GM23248 (cell line): ENCODE measurements at regions not wholly inside any gene's neighbourhood (a gene's known extent, or its start where the extent isn't known, plus 50 kb on each side); places are given as distances from the start of the nearest gene placed in this dataset.

Experiments
- DNase-seq: peaks from one replicate; pipeline ENCODE4 v3.0.0-alpha.2; 2015
- H2AFZ ChIP-seq: fragments of 200-600 bp; sonication (generic); 2 replicates; pipeline ENCODE4 v1.6.1; 2016; ENCODE audit warnings: antibody characterized with exemption
- H3F3A ChIP-seq: fragments of 200-600 bp; sonication (generic); 2 replicates; pipeline ENCODE4 v1.6.1; 2016; ENCODE audit warnings: mild to moderate bottlenecking, antibody characterized with exemption, mixed run types; ENCODE audit not compliant: insufficient read depth
- H3K27ac ChIP-seq: fragments of 200-600 bp; sonication (generic); 2 replicates; pipeline ENCODE4 v1.5.1; 2016; ENCODE audit warnings: mild to moderate bottlenecking
- H3K27me3 ChIP-seq: fragments of 200-600 bp; sonication (generic); replicated peaks from 2 replicates; pipeline ENCODE4 v1.6.1; 2016; ENCODE audit warnings: mild to moderate bottlenecking; ENCODE audit not compliant: insufficient read depth
- H3K36me3 ChIP-seq: fragments of 200-600 bp; sonication (generic); 2 replicates; pipeline ENCODE4 v1.6.1; 2016; ENCODE audit warnings: low read depth, mild to moderate bottlenecking
- H3K4me1 ChIP-seq: fragments of 200-600 bp; sonication (generic); 2 replicates; pipeline ENCODE4 v1.6.1; 2016; ENCODE audit warnings: mild to moderate bottlenecking; ENCODE audit not compliant: insufficient read depth
- H3K4me2 ChIP-seq: fragments of 200-600 bp; sonication (generic); one replicate; pipeline ENCODE4 v1.6.1; 2016; ENCODE audit warnings: mild to moderate bottlenecking; ENCODE audit not compliant: unreplicated experiment
- H3K4me3 ChIP-seq: fragments of 200-600 bp; sonication (generic); 2 replicates; pipeline ENCODE4 v1.5.1; 2016; ENCODE audit warnings: mild to moderate bottlenecking
- H3K79me2 ChIP-seq: fragments of 200-600 bp; sonication (generic); 2 replicates; pipeline ENCODE4 v1.6.1; 2016; ENCODE audit warnings: mild to moderate bottlenecking; ENCODE audit not compliant: insufficient read depth
- H3K9ac ChIP-seq: fragments of 200-600 bp; sonication (generic); 2 replicates; pipeline ENCODE4 v1.6.1; 2016; ENCODE audit warnings: mild to moderate bottlenecking
- H3K9me2 ChIP-seq: fragments of 200-600 bp; sonication (generic); 2 replicates; pipeline ENCODE4 v1.6.1; 2016; ENCODE audit warnings: mixed run types, mild to moderate bottlenecking, moderate library complexity; ENCODE audit not compliant: insufficient read depth
- H3K9me3 ChIP-seq: fragments of 200-600 bp; sonication (generic); one replicate; pipeline ENCODE4 v1.6.1; 2017; ENCODE audit warnings: low read depth
- H4K20me1 ChIP-seq: fragments of 200-600 bp; sonication (generic); 2 replicates; pipeline ENCODE4 v1.6.0; 2016; ENCODE audit not compliant: insufficient read depth
- EZH2 ChIP-seq: fragments of 200-600 bp; sonication (generic); IDR thresholded peaks from 2 replicates; pipeline ENCODE4 v1.6.1; 2018; ENCODE audit warnings: antibody characterized with exemption, mild to moderate bottlenecking; ENCODE audit not compliant: insufficient read depth, poor library complexity, severe bottlenecking
- EZH2phosphoT487 ChIP-seq: fragments of 200-600 bp; sonication (generic); IDR thresholded peaks from 2 replicates; pipeline ENCODE4 v1.6.1; 2018; ENCODE audit warnings: antibody characterized with exemption, moderate library complexity, mild to moderate bottlenecking, low read depth; ENCODE audit not compliant: insufficient read depth
- WGBS, 2 experiments: methylation state at CpG; one replicate each; pipeline ENCODE4 v1.1.6; 2015 to 2017; ENCODE audit warnings: low lambda C conversion rate in 2 of 2, low coverage in 1 of 2; ENCODE audit errors: missing lambda C conversion rate in 2 of 2; 5-methylcytosine and 5-hydroxymethylcytosine counted together
- in situ Hi-C: fragments of 300-500 bp; cut with MboI; formaldehyde crosslinking; loops from 2 replicates; pipeline ENCODE4 v1.15.0; 2020

GRCh38 chr3:135495891-135496290 lies 469.6 kb upstream of the PPP2R3A start:
- H2AFZ ChIP-seq, result no peak overlapping the region
- H3F3A ChIP-seq, result no peaks in the 10 kb centered on the region
- H3K27ac ChIP-seq, result no peak overlapping the region
- H3K79me2 ChIP-seq, result no peaks in the 10 kb centered on the region
- H3K4me1 ChIP-seq, result no peaks in the 10 kb centered on the region
- H3K27me3 ChIP-seq, result no peaks in the 10 kb centered on the region; the same call in 1 of the 2 replicates
- H4K20me1 ChIP-seq, result no peaks in the 10 kb centered on the region
- H3K9me2 ChIP-seq, result no peaks in the 10 kb centered on the region
- H3K9ac ChIP-seq, result no peak overlapping the region
- no peaks in the 10 kb centered on the region for H3K36me3 ChIP-seq
- H3K4me3 ChIP-seq, result no peak overlapping the region
- DNase-seq, result no peak
- in situ Hi-C loops, result no loop called here
- no peaks in the 10 kb centered on the region for H3K9me3 ChIP-seq
- H3K4me2 ChIP-seq, result no peak overlapping the region
- TF ChIP-seq EZH2phosphoT487 (no peak), EZH2 (no peak)
- WGBS, 2 experiments, result 2 to 5% methylated on average over 3 of the region's 3 CpGs

- no peak for DNase-seq
- Histone ChIP-seq H2AFZ (no peak overlapping the region), H3K36me3 (no peaks in the 10 kb centered on the region), H3K9ac (no peak overlapping the region), H3F3A (no peaks in the 10 kb centered on the region), H3K4me3 (no peak overlapping the region), H4K20me1 (no peaks in the 10 kb centered on the region), H3K27me3 (peaks cover 12% of the 10 kb centered on the region), H3K4me2 (no peak overlapping the region), H3K27ac (no peak overlapping the region), H3K9me3 (no peaks in the 10 kb centered on the region), H3K4me1 (no peaks in the 10 kb centered on the region), H3K9me2 (no peaks in the 10 kb centered on the region), H3K79me2 (no peaks in the 10 kb centered on the region)
- in situ Hi-C loops, result no loop called here
- WGBS, 2 experiments, result 56 to 59% methylated on average over 5 of the region's 5 CpGs
- no peak for TF ChIP-seq EZH2
Measured at GRCh38 chr3:135497979-135498378, 467.5 kb upstream of the PPP2R3A start.

GRCh38 chr3:135499426-135499825 lies 466.1 kb upstream of the PPP2R3A start:
- Histone ChIP-seq H3K9me2 (no peaks in the 10 kb centered on the region), H3K79me2 (no peaks in the 10 kb centered on the region), H3K36me3 (no peaks in the 10 kb centered on the region), H3K4me2 (no peak overlapping the region), H3K27me3 (peaks cover 18% of the 10 kb centered on the region), H3K9ac (no peak overlapping the region), H3K4me1 (no peaks in the 10 kb centered on the region), H3K4me3 (no peak overlapping the region), H3K9me3 (no peaks in the 10 kb centered on the region), H4K20me1 (no peaks in the 10 kb centered on the region), H2AFZ (no peak overlapping the region), H3K27ac (no peak overlapping the region), H3F3A (no peaks in the 10 kb centered on the region)
- TF ChIP-seq EZH2phosphoT487 (no peak), EZH2 (no peak)
- DNase-seq, result no peak
- 93 to 95% methylated on average over 2 of the region's 2 CpGs for WGBS, 2 experiments
- in situ Hi-C loops, result no loop called here

- no peaks in the 10 kb centered on the region for H3F3A ChIP-seq
- H4K20me1 ChIP-seq, result no peaks in the 10 kb centered on the region
- DNase-seq, result no peak
- no peak overlapping the region for H2AFZ ChIP-seq
- H3K27ac ChIP-seq, result no peak overlapping the region
- no peak overlapping the region for H3K4me3 ChIP-seq
- no peak overlapping the region for H3K9ac ChIP-seq
- no peaks in the 10 kb centered on the region for H3K4me1 ChIP-seq
- H3K4me2 ChIP-seq, result no peak overlapping the region
- no peaks in the 10 kb centered on the region for H3K79me2 ChIP-seq
- H3K27me3 ChIP-seq, result peaks cover 18% of the 10 kb centered on the region
- H3K9me3 ChIP-seq, result no peaks in the 10 kb centered on the region
- no peak for TF ChIP-seq EZH2
- no peak for TF ChIP-seq EZH2phosphoT487
- H3K9me2 ChIP-seq, result no peaks in the 10 kb centered on the region
- in situ Hi-C loops, result loop anchor here (25.0 kb wide), 2 partner anchors 537 to 888 kb away; no protein-coding TSS in a partner anchor
- H3K36me3 ChIP-seq, result no peaks in the 10 kb centered on the region
- 74 to 76% methylated on average over 3 of the region's 3 CpGs for WGBS, 2 experiments
Measured at GRCh38 chr3:135500034-135500433, 465.5 kb upstream of the PPP2R3A start.
